SU-DHL-6 (cell line): ENCODE measurements at regions not wholly inside any gene's neighbourhood (a gene's known extent, or its start where the extent isn't known, plus 50 kb on each side); places are given as distances from the start of the nearest gene placed in this dataset.
"Not testable (repeated sequence)": the region's sequence is repeated elsewhere in the genome, so short reads cannot be mapped to it uniquely, and the experiment has no call there.

ENCODE experiments used
- H2AFZ ChIP-seq: fragments of 200-600 bp; sonication (generic); 2 replicates; pipeline ENCODE4 v1.6.1; 2014; ENCODE audit warnings: low read depth, mild to moderate bottlenecking, moderate library complexity, mixed read lengths, antibody characterized with exemption, low read length; ENCODE audit not compliant: severe bottlenecking
- H3F3A ChIP-seq: fragments of 200-600 bp; shearing (Covaris generic); 2 replicates; pipeline ENCODE4 v1.6.0; 2016; ENCODE audit warnings: antibody characterized with exemption, mild to moderate bottlenecking; ENCODE audit not compliant: insufficient read depth
- H3K27ac ChIP-seq: fragments of 200-600 bp; sonication (generic); 2 replicates; pipeline ENCODE4 v1.5.1; 2016; ENCODE audit warnings: low read depth, mild to moderate bottlenecking, low read length, moderate library complexity, mixed read lengths
- H3K27me3 ChIP-seq: fragments of 200-600 bp; sonication (generic), shearing (Covaris generic); 2 replicates; pipeline ENCODE4 v1.6.0; 2014; ENCODE audit warnings: mild to moderate bottlenecking, low read length
- H3K36me3 ChIP-seq: fragments of 200-600 bp; sonication (generic); 2 replicates; pipeline ENCODE4 v1.6.1; 2014; ENCODE audit warnings: mild to moderate bottlenecking, low read length, mixed read lengths
- H3K4me2 ChIP-seq: fragments of 300-600, 200-600 bp; shearing (Covaris generic), sonication (generic); 2 replicates; pipeline ENCODE4 v1.6.0; 2014; ENCODE audit warnings: low read length, low read depth, mild to moderate bottlenecking; ENCODE audit not compliant: poor library complexity, severe bottlenecking
- H3K4me3 ChIP-seq: fragments of 200-600 bp; sonication (generic); 2 replicates; pipeline ENCODE4 v1.5.1; 2014; ENCODE audit warnings: antibody characterized with exemption, low read length, mild to moderate bottlenecking, mixed read lengths; ENCODE audit not compliant: insufficient read depth, poor library complexity, severe bottlenecking
- H3K79me2 ChIP-seq: fragments of 200-600 bp; sonication (generic); 2 replicates; pipeline ENCODE4 v1.6.1; 2014; ENCODE audit warnings: mild to moderate bottlenecking, low read length, moderate library complexity; ENCODE audit not compliant: insufficient read depth
- H3K9ac ChIP-seq: fragments of 200-600 bp; sonication (generic); 2 replicates; pipeline ENCODE4 v1.7.0; 2014; ENCODE audit warnings: mild to moderate bottlenecking, low read length
- H3K9me2 ChIP-seq: fragments of 200-600 bp; sonication (generic); replicated peaks from 2 replicates; pipeline ENCODE4 v1.6.1; 2014; ENCODE audit warnings: low read length; ENCODE audit not compliant: insufficient read depth
- H3K9me3 ChIP-seq: fragments of 200-600 bp; sonication (generic); 2 replicates; pipeline ENCODE4 v1.6.1; 2014; ENCODE audit warnings: low read length, mixed read lengths; ENCODE audit not compliant: insufficient read depth
- H4K20me1 ChIP-seq: fragments of 200-600 bp; sonication (generic); 2 replicates; pipeline ENCODE4 v1.6.1; 2014; ENCODE audit warnings: low read depth, mild to moderate bottlenecking, antibody characterized with exemption, low read length, moderate library complexity, mixed read lengths
- CTCF ChIP-seq: fragments of 200-600 bp; sonication (generic); IDR thresholded peaks from one replicate; pipeline ENCODE4 v1.5.1; 2017; ENCODE audit warnings: antibody characterized with exemption, mild to moderate bottlenecking, low read length, moderate library complexity; ENCODE audit not compliant: insufficient read depth, poor library complexity, severe bottlenecking
- EZH2phosphoT487 ChIP-seq: fragments of 200-600 bp; sonication (generic), shearing (Covaris generic); conservative IDR thresholded peaks from 2 replicates; pipeline ENCODE4 v1.6.1; 2018; ENCODE audit warnings: mild to moderate bottlenecking, antibody characterized with exemption, low read length, moderate library complexity, mixed read lengths

DNA sequence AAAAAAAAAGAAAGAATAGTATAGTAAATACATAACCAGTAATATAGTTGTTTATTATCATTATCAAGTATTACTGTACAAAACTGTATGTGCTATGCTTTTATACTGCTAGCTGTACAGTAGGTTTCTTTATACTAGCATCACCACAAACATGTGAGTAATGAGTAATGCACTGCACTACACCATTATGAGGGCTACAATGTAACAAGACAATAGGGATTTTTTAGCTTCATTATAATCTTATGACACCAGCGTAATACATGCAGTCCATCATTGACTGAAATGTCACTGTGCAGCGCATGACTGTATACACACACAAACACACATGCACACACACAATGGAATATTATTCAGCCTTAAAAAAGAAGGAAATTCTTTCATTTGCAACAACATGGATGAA is 111.5 kb upstream of the ZBED5 start:
- Histone ChIP-seq H3K27me3 (no peaks in the 10 kb centered on the region), H3K9ac (no peak overlapping the region), H3K27ac (no peak overlapping the region), H3K36me3 (no peaks in the 10 kb centered on the region), H3K4me2 (no peak overlapping the region), H3K4me3 (no peak overlapping the region), H2AFZ (no peak overlapping the region), H3K79me2 (no peaks in the 10 kb centered on the region), H4K20me1 (no peaks in the 10 kb centered on the region), H3K9me2 (no peaks in the 10 kb centered on the region), H3K9me3 (no peaks in the 10 kb centered on the region), H3F3A (no peaks in the 10 kb centered on the region)
- TF ChIP-seq EZH2phosphoT487 (no peak), CTCF (no peak)

- not testable (repeated sequence) for H3F3A ChIP-seq, H4K20me1 ChIP-seq, H3K9me2 ChIP-seq, H3K4me2 ChIP-seq, H3K27me3 ChIP-seq, H3K9ac ChIP-seq, H3K4me3 ChIP-seq, H3K27ac ChIP-seq, H2AFZ ChIP-seq, H3K36me3 ChIP-seq, H3K79me2 ChIP-seq, H3K9me3 ChIP-seq
Observed at GRCh38 chr11:10956884-10957283, 99.0 kb upstream of the ZBED5 start.

DNA sequence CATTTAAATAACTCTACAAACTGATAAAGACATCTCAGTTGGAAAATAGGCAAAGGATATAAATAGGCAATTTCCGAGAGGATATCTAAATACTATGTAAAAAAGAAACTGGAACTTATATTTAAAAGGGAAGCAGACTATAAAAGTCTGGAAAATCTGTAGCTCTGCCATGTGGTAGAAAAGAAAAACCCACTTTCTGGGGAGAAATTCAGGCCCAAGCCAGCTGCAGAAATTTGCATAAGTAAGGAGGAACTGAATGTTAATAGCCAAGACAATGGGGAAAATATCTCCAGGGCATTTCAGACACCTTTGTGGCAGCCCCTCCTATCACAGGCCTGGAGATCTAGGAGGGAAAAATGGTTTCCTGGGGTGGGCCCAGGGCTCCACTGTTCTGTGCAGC is 97.8 kb upstream of the ZBED5 start:
- Histone ChIP-seq H3K4me3 (no peak overlapping the region), H3K4me2 (no peak overlapping the region)
- TF ChIP-seq EZH2phosphoT487 (no peak), CTCF (no peak)

GRCh38 chr11:10954184-10954583 is 96.3 kb upstream of the ZBED5 start:
- Histone ChIP-seq H3K9me2 (no peaks in the 10 kb centered on the region), H3K27me3 (no peaks in the 10 kb centered on the region), H3F3A (no peaks in the 10 kb centered on the region), H2AFZ (no peak overlapping the region), H3K79me2 (no peaks in the 10 kb centered on the region), H3K36me3 (no peaks in the 10 kb centered on the region), H3K4me3 (no peak overlapping the region), H3K9me3 (no peaks in the 10 kb centered on the region), H3K4me2 (no peak overlapping the region), H3K9ac (no peak overlapping the region), H3K27ac (no peak overlapping the region), H4K20me1 (no peaks in the 10 kb centered on the region)
- no peak for TF ChIP-seq EZH2phosphoT487
- no peak for TF ChIP-seq CTCF

More for the DNA sequence above, 97.8 kb upstream of the ZBED5 start:
- H3F3A ChIP-seq: no peaks in the 10 kb centered on the region
- no peak overlapping the region for H2AFZ ChIP-seq
- no peaks in the 10 kb centered on the region for H3K27me3 ChIP-seq
- H3K79me2 ChIP-seq: no peaks in the 10 kb centered on the region
- H3K9ac ChIP-seq: no peak overlapping the region
- H4K20me1 ChIP-seq: no peaks in the 10 kb centered on the region
- no peaks in the 10 kb centered on the region for H3K36me3 ChIP-seq
- no peaks in the 10 kb centered on the region for H3K9me2 ChIP-seq
- no peaks in the 10 kb centered on the region for H3K9me3 ChIP-seq
- no peak overlapping the region for H3K27ac ChIP-seq
